WI38 (cell line): ENCODE measurements at regions not wholly inside any gene's neighbourhood (a gene's known extent, or its start where the extent isn't known, plus 50 kb on each side); places are given as distances from the start of the nearest gene placed in this dataset.

Source experiments
- H3K4me3 ChIP-seq: 2 replicates; pipeline ENCODE4 v1.5.1; 2011; ENCODE audit warnings: low read depth, mild to moderate bottlenecking, control low read depth, low read length
- CTCF ChIP-seq: IDR thresholded peaks from 2 replicates; pipeline ENCODE4 v1.5.1; 2012; ENCODE audit warnings: low read depth, mild to moderate bottlenecking, control low read depth, low read length

- no peak overlapping the region for H3K4me3 ChIP-seq
- no peak for TF ChIP-seq CTCF
These were observed 948.3 kb upstream of the GYPC start for GRCh38 chr2:125707611-125708010.

GRCh38 chr2:125710561-125710960 lies 945.4 kb upstream of the GYPC start:
- no peak for TF ChIP-seq CTCF
- no peak overlapping the region for H3K4me3 ChIP-seq

- H3K4me3 ChIP-seq: no peak overlapping the region
- no peak for TF ChIP-seq CTCF
These were observed 944.9 kb upstream of the GYPC start for GRCh38 chr2:125711075-125711474.

GRCh38 chr2:125713533-125713932 lies 942.4 kb upstream of the GYPC start:
- H3K4me3 ChIP-seq: no peak overlapping the region
- TF ChIP-seq CTCF: no peak

- H3K4me3 ChIP-seq: no peak overlapping the region
- TF ChIP-seq CTCF: no peak
These were observed 934.8 kb upstream of the GYPC start for GRCh38 chr2:125721072-125721721.

- no peak for TF ChIP-seq CTCF
- no peak overlapping the region for H3K4me3 ChIP-seq
These were observed 925.0 kb upstream of the GYPC start for GRCh38 chr2:125730921-125731320.

- TF ChIP-seq CTCF: no peak
- H3K4me3 ChIP-seq: no peak overlapping the region
These were observed 919.7 kb upstream of the GYPC start for GRCh38 chr2:125736306-125736705.
